ENCODE measurements at regions not wholly inside any gene's neighbourhood (a gene's known extent, or its start where the extent isn't known, plus 50 kb on each side); places are given as distances from the start of the nearest gene placed in this dataset.

GRCh38 chr17:74099442-74100340 is 103.8 kb upstream of the RPL38 start (continued):
- TF ChIP-seq GLMP (CRISPR knock-in tag; IDR thresholded peaks at IDR 0.05; ENCODE audit: borderline replicate concordance) (no peak), ZNF17 (CRISPR knock-in tag; IDR thresholded peaks at IDR 0.05) (no peak)

- POLR2A ChIA-PET = no interaction called here
- no peak overlapping the region for H3K27ac ChIP-seq (ENCODE audit: extremely low read length, insufficient read depth, low read length)
- H3K79me2 ChIP-seq (ENCODE audit: insufficient read depth, low read length) = no peaks in the 10 kb centered on the region
- no TSS peak for BruUV-seq (replicated peaks)
- no peak overlapping the region for H3K4me3 ChIP-seq (replicated peaks in 1 of 3; ENCODE audit: insufficient read depth in 1 of 3, low read depth in 2 of 3, low read length in 3 of 3)
- FAIRE-seq (no peak), DNase-seq (ENCODE audit: low spot score) (no peak), ATAC-seq (no peak)
- CTCF ChIA-PET (ENCODE audit: low intra/inter-chr PET ratio, low total read pairs) = no interaction called here
- H3K27me3 ChIP-seq (ENCODE audit: control insufficient read depth in 1 of 2, insufficient read depth in 2 of 2, low read length in 2 of 2) = peaks cover 2 to 68% of the 10 kb centered on the region in 2 experiments; a peak in 3 of 5 replicates
- H2AFZ ChIP-seq (ENCODE audit: low read length) = no peak overlapping the region
- WGBS (ENCODE audit: low lambda C conversion rate) = 24% methylated on average over 4 of the region's 5 CpGs
- no peak overlapping the region for H3K4me2 ChIP-seq (ENCODE audit: low read depth, low read length)
- H3K9ac ChIP-seq (ENCODE audit: insufficient read depth, low read depth, low read length) = no peak overlapping the region
- no peaks in the 10 kb centered on the region for H4K20me1 ChIP-seq (ENCODE audit: insufficient read depth, low read length)
- H3K36me3 ChIP-seq (replicated peaks in 1 of 2; ENCODE audit: control insufficient read depth in 1 of 2, insufficient read depth in 2 of 2, low read length in 2 of 2) = no peaks in the 10 kb centered on the region
- no peaks in the 10 kb centered on the region for H3K9me3 ChIP-seq (ENCODE audit: low read length)
- TF ChIP-seq ZBTB3 (CRISPR knock-in tag; IDR thresholded peaks at IDR 0.05; ENCODE audit: borderline replicate concordance, low read depth) (no peak), ZFP90 (CRISPR knock-in tag; IDR thresholded peaks at IDR 0.05; ENCODE audit: borderline replicate concordance) (no peak), ATM (IDR thresholded peaks at IDR 0.05; ENCODE audit: borderline replicate concordance) (no peak), ZNF790 (CRISPR knock-in tag; IDR thresholded peaks at IDR 0.05; ENCODE audit: borderline replicate concordance) (no peak), ETS1 (CRISPR knock-in tag; IDR thresholded peaks at IDR 0.05) (no peak), ZNF7 (CRISPR knock-in tag; IDR thresholded peaks at IDR 0.05) (no peak), ZBTB1 (CRISPR knock-in tag; IDR thresholded peaks at IDR 0.05; ENCODE audit: borderline replicate concordance) (no peak), TIGD3 (CRISPR knock-in tag; IDR thresholded peaks at IDR 0.05; ENCODE audit: borderline replicate concordance) (no peak)
- intact Hi-C loops (cut with micrococcal nuclease; ENCODE audit: unreplicated experiment) = no loop called here
- in situ Hi-C loops (cut with HindIII; ENCODE audit: extremely low pct_ligation_motif_present, low pct_unique_long_range_greater_than_20kb) = no loop called here
- H3K4me1 ChIP-seq (ENCODE audit: insufficient read depth, low read length) = no peaks in the 10 kb centered on the region
Measured at GRCh38 chr17:74104921-74105320, 98.6 kb upstream of the RPL38 start.

Data from HepG2 (cell line).